Stimulated activated CD4-positive, alpha-beta T cell treated with anti-CD3 and anti-CD28 coated beads, TNF-alpha, amount 100 ng/mL, for 48 hours (primary cell): ENCODE measurements at regions not wholly inside any gene's neighbourhood (a gene's known extent, or its start where the extent isn't known, plus 50 kb on each side); places are given as distances from the start of the nearest gene placed in this dataset.

ENCODE experiments used
- DNase-seq, 3 donors: peaks; one replicate each; pipeline ENCODE4 v3.0.0-alpha.2; 2020; ENCODE audit warnings: low read depth in 3 of 3

DNA sequence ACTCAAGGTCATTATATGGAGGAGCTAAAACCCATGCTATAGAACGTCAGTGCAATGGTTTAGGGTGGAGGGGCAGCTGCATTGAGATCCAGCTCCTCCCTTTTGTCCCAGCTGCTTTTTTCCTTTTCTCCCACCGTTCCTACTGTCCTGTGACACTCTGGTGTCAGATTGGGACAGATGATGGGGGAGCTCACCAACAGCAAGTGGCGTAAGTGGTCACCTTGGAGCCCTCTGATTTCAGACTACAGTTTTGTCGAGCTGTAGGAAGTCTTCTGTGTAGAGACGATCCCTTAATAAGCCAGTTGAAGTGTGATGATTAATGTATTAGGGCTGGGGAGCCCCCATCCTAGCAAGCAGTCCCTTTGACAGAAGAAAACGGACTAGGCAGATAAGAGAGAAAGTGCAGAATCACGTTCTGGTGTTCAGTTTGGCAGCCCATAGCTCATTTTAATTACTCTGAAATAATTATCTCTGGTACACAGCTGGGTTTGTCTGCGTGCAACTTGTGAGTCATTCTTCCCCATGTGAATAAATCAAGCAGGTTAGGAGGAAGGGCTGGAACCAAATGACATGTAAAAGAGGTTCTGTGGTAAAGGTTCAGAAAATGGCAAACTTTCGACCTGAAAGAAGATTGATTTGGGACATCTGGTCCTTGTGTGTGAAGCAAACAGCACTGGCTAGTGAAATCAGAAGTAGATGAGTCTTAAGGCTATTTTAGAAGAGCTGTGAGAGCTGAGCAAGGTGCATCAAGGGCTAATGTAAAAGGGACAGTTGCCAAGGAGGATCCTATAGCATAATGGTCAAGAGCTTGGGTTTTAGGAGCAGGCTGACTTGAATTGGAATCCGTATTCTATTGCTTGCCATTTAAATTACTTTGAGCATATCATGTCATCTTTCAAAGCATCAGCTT is 241.4 kb downstream of the EDEM1 start:
- DNase-seq = no peak

DNA sequence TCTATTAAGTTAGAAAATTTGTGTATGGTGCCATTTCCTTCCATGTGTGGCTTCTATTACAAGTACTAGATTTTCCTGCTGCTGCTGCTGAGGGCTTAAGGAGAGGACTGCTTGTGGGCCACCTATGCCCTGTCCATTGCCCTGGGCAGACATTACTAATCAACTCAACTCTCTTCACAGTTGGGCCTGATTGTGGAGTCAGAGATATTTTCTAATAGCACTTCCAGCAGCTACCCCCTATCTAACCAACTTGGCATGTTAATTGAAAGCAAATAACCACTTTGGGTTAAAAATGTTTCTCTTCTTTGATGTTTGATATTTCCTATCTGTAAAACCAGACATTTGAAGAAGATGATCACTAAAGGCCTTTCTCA is 242.0 kb downstream of the EDEM1 start:
- no peak for DNase-seq

DNA sequence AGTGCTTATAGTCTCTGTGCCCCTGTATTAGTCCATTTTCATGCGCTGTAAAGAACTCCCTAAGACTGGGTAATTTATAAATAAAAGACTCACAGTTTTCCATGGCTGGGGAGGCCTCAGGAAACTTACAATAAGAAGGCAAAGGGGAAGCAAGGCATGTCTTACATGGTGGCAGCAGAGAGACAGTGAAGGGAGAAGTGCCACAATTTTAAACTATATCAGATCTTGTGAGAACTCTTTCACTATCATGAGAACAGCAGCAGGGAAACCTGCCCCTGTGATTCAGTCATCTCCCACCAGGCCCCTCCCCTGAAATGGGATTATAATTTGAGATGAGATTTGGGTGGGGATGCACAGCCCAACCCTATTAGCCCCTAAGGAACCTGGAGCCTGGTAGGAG is 243.2 kb downstream of the EDEM1 start:
- DNase-seq = no peak

DNA sequence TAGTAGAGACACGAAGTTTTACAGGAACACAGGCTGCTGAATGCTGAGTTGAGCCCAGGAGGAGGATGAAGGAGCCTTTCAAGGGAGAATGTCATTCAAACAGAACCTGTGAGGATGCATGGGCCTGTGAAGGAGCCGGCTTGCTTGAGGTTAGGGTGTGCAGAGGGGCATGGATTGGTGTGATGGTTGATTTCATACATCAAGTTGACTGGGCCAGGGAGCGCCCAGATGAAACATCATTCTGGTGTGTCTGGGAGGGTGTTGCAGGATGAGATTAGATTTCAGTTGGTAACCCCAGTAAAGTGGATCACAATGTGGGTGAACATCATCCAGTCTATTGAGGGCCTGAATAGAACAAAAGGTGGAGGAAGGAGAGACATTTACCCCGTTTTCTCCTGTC is 243.6 kb downstream of the EDEM1 start:
- DNase-seq = no peak

DNA sequence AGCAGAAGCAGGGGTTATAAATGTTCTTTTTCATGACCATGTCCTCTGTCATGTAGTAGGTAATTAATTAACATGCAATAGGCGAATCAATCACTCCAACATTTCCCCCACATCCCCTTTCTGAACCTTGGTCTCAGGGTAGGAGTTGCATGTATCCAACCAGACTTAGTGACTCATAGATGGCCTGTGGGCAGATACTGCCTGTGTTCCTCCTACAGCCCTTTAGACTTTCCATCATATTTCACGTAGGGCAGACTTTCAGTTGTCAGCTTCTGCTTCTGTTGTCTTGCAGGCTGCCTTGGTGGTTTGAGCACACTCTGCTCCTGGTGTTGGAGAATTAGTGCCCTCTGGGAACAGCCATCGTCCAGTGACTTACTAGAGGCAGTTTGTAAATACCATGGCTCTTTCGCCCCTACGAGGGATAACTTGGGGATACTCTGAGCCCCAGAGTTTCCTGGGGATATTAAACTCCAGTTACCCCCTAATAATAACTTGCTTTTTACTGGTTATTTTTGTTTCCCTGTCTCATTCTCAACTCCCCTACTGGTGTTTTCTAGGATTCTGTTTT is 244.4 kb downstream of the EDEM1 start:
- DNase-seq = no peak

DNA sequence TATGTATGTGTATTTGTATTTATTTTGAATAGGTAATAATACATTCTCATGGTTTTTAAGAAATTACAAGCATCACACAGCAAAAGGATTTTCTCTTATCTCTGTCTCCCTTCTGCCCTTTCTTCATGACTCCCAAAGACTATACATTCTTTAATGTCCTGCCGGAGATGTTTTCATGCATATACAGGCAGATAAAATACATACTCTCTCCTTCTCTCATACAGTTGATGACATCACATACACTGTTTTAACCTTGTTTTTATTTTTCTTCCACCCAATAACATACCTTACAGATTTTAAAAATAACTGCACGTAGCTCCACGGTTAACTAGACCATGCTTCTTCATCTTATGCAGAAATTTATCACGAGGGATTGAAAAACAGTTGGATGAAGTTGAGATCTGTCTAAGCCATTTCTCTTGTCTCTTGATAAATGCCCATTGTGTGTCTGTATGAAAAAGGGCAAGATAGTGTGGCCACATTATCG is 249.8 kb downstream of the EDEM1 start:
- DNase-seq = no peak

DNA sequence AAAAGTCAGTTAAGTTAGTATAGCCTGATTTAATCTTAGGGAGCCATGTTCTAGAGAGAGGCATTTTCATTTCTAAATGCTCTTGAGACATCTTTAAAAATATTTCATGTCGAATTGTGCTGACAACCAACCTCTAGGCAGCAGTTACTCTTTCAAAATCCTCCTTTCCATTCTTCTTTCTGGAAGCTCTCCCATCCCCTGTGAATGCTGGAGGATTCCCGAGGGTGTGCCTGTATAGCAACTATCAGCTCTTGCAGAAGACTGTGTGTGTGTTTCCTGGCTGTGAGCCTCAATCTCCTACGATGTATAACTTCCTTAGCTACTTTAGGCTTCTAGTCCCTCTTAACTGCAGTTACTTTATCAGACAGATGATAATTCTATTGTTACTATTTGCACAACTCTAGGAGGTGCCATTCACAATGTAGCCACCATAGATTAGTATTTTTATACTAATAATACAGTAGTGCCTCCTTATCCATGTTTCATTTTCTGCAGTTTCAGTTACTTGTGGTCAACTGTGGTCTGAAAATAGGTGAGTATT is 250.3 kb downstream of the EDEM1 start:
- DNase-seq = no peak

DNA sequence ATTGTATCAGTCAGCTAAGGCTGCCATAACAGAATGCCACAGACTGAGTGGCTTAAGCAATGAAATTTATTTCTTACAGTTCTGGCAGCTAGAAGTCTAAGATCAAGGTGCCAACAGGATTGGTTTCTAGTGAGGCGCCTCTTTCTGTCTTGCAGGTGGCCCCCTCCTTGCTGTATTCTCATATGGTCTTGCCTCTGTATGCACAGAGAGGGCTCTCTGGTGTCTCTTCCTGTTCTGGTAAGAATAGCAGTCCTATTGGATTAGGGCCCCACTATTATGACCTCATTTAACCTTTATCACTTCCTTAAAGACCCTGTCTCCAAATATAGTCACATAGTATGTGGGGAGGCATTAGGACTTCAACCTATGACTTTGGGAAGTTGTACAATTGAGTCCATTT is 253.9 kb downstream of the EDEM1 start:
- DNase-seq = no peak

DNA sequence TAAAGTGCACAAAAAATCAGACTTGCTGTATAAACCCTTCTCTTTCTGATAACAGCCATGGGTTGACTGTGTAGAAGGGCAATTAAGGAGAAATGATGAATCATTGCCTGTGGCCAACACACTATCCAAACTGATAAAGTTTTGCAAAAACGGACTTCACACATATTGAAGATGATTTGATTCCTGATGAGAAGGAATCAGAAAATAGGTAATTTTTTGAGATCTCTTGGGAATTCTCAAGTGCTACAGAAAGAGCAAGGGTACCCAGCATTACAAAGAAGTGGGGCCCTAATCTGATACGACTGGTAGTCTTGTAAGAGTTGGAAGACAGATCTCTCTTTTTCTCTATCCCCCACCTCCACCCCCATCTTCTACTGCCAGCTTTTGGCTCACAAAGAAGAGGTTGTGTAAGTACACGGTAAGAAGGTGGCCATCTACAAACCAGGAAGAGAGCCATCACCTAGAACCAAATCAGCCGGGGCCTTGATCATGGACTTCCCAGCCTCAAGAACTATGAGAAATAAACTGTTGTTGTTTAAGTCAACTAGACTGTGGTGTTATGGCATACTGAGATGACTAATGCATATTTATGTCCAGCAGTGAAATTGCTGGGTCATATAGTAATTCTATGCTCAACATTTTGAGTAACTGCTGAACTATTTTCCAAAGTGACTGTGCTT is 254.7 kb downstream of the EDEM1 start:
- no peak for DNase-seq

DNA sequence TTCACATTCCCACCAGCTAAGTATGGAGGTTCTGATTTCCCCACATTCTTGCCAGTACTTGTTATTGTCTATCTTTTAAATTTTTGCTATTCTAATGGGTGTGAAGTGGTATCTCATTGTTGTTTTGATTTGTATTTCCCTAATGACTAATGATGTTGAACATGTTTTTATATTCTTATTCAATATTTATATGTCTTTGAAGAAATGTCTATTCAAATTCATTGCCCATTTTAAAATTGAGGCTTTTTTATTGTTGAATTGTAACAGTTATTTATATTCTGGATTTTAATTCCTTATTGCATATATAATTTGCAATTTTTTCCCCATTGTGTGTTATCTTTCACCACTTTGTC is 255.3 kb downstream of the EDEM1 start:
- DNase-seq = no peak

DNA sequence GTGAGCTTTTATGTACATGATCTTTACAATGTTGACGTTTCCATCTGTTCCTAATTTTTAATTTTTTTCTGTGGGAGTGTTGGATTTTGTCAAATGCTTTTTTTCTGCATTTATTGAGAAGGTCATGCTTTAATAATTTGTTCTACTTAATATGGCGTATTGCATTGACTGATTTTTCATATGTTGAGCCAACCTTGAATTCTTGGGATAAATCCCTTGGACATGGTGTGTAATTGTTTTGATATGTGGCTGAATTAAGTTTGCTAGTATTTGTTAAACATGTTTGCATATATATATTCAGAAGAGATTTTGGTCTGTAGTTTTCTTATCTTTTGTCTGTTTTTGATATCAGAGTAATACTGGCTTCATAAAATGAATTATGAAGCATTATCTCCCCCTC is 256.7 kb downstream of the EDEM1 start:
- DNase-seq = no peak

DNA sequence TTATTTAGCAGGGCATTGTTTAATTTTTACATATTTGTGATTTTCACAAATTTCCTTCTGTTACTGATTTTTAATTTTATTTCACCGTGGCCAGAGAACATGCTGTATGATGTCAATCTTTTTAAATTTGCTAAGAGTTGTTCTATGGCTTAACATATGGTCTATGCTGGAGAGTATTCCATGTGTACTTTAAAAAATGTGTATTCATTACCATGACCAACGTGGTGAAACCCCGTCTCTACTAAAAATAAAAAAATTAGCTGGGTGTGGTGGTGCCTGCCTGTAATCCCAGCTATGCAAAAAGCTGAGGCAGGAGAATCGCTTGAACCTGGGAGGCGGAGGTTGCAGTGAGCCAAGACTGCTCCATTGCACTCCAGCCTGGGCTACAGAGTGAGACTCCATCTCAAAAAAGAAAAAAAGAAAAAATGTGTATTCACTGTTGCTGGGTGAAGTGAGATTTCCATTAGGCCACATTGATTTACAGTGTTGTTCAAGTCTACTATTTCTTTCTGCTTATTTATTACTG is 258.2 kb downstream of the EDEM1 start:
- no peak for DNase-seq

DNA sequence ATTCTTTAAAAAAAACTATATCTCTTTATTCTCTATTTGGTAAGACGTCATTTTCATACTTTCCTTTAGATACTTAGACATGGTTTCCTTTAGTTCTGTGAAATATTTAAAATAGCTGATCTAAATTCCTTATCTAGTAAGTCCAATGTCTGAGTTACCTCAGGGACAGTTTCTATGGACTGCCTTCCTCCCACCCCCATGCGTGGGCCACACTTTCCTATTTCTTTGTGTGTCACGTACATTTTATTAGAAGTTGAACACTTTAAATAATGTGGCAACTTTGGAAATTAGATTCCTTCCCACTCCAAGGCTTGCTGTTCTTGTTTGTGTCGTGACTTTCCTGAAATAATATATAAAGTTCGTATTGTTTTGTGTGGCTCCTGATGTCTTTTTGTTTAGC is 260.7 kb downstream of the EDEM1 start:
- DNase-seq = no peak

DNA sequence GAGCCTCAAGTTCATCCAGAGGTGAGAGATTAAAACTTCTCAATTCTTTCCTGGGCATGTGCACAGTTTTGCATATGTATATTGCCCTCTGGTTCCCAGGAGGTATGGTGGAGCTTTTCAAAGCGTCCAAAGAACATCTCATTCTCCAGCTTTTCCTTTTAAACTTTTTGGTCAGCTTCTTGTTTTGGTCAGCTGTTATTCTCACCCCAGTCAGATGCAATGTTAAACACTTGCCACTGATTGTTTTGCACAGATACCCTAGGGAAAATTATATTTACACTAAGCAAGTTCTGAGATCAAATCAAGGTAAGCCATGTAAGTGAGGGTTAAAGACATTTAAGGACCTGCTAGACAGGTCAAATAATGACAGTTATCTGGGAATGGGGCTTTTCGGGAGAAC is 261.3 kb downstream of the EDEM1 start:
- no peak for DNase-seq

DNA sequence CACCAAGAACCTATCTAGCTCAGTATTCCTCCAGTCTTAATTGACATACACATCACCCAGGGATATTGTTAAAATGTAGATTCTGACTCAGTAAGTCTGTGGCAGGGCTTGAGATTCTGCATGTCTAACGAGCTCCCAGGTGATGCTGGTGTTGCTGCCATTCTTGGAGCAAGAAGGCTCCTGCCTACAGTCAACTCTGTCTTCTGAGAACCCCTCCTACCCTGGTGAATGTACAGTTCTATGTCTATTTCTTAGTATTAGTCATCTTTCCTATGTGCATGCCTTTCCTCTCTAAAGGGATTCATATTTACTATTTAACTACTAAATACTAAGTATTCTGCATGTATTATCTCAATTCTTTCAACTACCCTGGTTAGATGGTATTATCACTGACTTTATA is 268.7 kb downstream of the EDEM1 start:
- DNase-seq = no peak

DNA sequence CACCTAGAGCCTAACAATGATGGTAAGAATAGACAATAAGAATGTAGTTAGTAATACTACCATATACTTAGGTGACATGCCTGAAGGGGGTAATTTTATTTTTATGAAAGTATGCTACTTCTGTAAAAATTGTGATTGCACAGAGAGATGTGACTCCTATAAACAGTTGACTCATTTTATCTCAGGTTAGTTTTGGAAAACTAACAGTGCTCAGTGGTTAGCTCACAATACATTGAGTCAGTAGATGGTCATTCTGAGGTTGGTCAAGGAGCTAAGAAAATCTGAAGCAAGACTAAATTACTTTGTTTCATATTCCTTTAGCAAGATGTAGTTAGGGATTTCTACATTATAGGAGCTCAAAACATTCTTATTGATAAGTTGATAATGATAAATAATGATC is 271.0 kb downstream of the EDEM1 start:
- no peak for DNase-seq

DNA sequence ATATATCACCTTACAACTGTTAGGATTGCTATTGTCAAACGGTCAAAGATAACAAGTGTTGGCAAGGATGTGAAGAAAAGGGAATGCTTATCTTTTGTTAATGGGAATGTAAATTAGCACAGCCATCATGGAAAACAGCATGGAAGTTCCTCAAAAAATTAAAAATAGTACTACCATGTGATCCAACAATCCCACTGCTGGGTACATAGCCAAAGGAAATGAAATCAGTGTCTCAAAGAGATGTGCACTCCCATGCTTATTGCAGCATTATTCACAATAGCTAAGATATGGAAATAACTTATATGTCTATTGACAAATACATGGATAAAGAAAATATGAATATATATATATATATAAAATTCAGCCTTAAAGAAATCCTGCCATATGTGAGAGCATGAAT is 274.6 kb downstream of the EDEM1 start:
- DNase-seq = no peak

DNA sequence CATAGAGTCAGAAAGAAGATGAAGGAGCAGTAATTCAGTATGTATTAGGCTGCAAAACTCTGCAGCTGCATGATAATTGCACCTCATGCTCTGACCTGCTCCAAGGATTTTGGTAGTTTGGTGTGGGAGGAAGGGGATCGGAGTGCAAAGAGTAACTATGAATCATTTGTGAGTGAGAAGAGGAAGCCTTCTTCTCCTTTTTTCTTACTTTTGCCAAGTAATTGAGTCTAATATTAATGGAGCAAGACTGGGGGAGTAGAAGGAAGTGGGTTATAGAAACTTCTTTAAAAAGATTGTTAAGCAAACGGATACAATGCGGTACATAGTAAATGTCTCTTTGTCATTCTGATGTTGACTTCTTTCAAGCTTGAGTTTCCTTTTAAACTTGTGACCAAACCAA is 276.5 kb downstream of the EDEM1 start:
- no peak for DNase-seq

DNA sequence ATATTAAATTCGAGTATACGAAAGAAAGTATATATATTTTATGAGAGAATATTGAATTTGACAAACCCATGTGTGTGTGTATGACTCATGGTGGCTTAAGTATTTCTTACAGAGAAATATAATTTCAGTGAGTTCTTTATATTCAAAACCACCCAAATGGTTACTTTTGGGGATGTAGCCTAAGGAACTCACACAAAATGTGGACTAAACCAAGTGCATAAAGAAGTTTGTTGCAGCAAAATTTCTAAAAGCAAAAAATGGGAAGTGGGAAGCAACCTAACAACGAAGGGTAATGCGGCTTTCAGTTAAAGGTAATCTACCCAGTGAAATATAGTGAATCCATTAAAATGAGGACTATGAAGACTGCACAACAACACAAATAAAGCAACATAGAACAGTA is 277.1 kb downstream of the EDEM1 start:
- no peak for DNase-seq

DNA sequence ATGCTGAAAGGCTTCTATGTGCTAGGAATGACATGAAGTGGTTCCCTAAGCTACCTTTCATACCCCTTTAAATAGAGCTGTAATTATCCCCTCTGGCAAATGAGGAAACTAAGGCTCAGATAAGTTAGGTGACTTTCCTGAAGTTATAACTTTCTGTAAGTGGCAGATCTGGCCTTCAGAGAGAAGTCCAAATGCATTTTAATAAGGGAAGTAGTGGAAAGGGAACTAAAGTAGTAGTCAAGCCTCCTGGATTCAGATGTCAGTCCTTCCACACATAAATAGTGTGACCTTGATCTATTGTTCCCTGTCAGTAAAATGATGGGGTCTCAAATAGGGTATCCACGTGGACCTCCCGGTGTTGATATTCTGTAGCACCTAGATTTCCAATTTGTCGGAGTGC is 277.7 kb downstream of the EDEM1 start:
- no peak for DNase-seq

DNA sequence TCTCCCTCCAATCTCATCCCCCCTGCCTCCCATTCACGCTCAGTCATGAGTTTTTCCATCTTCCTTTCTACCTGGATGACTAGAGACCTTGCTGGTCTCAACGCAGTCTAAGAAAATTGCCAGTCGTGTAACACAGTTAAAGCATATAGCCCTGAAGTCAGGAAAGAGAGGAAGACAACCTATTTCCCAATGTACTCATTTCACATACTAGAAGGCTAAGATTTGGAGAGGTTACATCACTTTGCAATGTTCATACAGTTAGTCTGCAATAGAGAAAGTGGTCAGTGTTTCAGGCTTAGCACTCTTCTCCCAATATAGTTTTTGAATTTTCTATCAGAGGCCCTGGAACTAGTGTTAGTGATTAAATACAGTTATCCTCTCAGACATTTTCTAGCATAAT is 278.6 kb downstream of the EDEM1 start:
- DNase-seq = no peak

DNA sequence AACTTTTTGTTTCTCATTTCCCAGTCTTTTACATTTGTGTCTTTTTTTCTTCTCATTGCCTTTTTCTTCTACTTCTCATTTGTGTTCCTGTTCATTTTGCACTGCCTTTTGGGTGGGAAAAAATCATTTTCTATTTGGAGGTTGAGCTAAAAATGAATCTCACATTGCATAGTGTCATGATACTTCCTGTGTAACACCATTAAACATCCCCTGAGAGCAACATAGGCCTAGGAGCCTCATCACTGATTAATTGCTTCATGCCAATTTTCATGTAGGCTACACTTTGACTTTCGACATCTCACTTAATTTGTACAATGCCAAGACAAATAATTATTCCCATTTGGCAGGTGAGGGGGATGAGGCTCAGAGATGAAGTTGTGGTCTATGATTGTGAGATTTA is 279.2 kb downstream of the EDEM1 start:
- no peak for DNase-seq

DNA sequence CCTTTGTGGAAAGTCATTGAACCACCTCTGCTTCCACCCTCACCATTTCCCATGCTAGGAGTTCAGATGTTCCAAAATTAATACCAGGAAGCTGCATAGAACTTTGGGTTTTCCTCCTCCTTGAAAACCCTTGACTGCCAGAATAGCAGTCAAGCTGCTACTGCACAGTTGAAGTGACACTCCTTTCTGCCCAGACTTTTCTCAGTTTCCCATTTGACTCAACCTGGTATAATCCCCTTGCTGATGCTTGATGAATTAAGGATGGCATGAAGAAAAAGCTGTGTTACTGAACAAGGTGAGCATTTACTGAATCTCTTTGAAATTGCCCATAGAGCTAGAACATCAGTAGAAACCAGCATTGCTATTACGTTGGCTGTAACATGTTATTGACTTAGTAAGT is 286.0 kb downstream of the EDEM1 start:
- no peak for DNase-seq
